ENCODE measurements at regions not wholly inside any gene's neighbourhood (a gene's known extent, or its start where the extent isn't known, plus 50 kb on each side); places are given as distances from the start of the nearest gene placed in this dataset.

DNA sequence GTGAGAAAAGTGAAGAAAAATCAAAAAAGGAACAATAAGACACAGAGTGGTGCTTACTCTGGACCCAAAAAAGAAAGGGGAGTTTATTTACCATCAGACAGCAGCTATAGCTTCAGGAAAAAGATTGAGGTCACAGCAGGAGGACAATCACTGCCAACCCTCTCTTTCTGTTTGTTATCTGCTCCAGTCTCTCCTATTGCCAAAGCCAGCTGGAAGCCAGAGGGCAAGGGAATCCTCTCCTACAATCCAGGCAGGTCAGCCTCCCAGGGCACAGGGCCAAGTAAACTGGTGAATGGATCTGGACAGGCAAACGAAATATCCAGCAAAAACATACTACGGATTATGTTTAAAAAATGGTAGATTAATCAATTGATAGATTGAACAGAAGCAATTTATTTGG lies 306.9 kb upstream of the SLIT2 start:
- TF ChIP-seq CTCF (CRISPR knock-in tag; IDR thresholded peaks at IDR 0.05), result no peak
- no peak for TF ChIP-seq POLR2A (IDR thresholded peaks at IDR 0.05; ENCODE audit: insufficient read depth in 1 of 2, low read depth in 2 of 2, low read length in 2 of 2)
- TF ChIP-seq PHF20 (CRISPR knock-in tag; IDR thresholded peaks at IDR 0.05), result no peak
- no peak for TF ChIP-seq ZNF672 (CRISPR knock-in tag; IDR thresholded peaks at IDR 0.05)
- TF ChIP-seq, protein P1, sequence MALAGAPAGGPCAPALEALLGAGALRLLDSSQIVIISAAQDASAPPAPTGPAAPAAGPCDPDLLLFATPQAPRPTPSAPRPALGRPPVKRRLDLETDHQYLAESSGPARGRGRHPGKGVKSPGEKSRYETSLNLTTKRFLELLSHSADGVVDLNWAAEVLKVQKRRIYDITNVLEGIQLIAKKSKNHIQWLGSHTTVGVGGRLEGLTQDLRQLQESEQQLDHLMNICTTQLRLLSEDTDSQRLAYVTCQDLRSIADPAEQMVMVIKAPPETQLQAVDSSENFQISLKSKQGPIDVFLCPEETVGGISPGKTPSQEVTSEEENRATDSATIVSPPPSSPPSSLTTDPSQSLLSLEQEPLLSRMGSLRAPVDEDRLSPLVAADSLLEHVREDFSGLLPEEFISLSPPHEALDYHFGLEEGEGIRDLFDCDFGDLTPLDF (CRISPR knock-in tag; IDR thresholded peaks at IDR 0.05), result no peak
- TF ChIP-seq KDM4B (CRISPR knock-in tag; IDR thresholded peaks at IDR 0.05), result no peak

Data from HepG2 (cell line).